ENCODE measurements at regions not wholly inside any gene's neighbourhood (a gene's known extent, or its start where the extent isn't known, plus 50 kb on each side); places are given as distances from the start of the nearest gene placed in this dataset.

GRCh38 chr5:8457187-8458037 is 588.5 kb downstream of the MTRR start:
- DNase-seq (ENCODE audit: low read depth in 1 of 2, low spot score in 1 of 2), result peak; percentile 57 to 72

DNA sequence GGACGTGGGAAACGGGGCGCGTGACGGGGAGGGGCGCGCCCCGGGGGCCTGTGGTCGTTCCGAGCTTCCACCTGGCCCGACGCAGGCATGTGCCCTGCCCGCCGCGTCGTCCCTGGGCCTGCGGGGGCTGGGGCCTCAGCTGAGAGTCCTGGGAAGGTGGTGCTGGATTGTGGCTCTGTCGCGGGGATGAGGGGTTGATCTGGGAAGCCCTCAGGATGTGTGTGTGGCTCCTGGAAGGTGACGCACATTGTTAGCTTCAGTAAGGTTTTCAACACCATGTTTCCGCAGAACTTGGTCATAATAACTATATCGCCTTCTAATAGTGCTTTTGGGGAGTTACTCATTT is 589.1 kb downstream of the MTRR start:
- DNase-seq (ENCODE audit: low read depth in 1 of 2, low spot score in 1 of 2), result no peak

DNA sequence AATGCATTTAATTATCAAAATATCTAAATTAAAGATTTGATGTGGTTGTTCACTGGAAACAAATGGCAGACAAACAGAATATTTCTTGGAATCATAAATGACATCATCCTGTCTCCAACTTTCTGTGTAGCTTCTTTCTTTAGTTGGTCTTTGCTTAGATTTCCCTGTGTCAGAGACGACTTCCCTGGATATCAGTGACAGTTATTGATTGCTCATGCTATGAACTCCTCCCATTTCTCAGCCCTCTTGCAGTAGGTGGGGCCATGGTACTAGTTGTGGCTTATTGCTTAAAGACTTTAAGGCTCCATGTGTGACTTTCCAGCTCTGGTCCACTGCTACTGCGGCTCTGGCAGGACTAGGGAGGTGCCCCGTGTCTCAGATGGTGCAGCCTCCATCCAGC is 592.6 kb downstream of the MTRR start:
- DNase-seq (ENCODE audit: low read depth in 1 of 2, low spot score in 1 of 2), result no peak

GRCh38 chr5:8462565-8462964 is 593.6 kb downstream of the MTRR start:
- DNase-seq (ENCODE audit: low read depth in 1 of 2, low spot score in 1 of 2), result no peak

- no peak for DNase-seq (ENCODE audit: low read depth in 1 of 2, low spot score in 1 of 2)
These were observed 601.5 kb downstream of the MTRR start for GRCh38 chr5:8470489-8470888.

DNA sequence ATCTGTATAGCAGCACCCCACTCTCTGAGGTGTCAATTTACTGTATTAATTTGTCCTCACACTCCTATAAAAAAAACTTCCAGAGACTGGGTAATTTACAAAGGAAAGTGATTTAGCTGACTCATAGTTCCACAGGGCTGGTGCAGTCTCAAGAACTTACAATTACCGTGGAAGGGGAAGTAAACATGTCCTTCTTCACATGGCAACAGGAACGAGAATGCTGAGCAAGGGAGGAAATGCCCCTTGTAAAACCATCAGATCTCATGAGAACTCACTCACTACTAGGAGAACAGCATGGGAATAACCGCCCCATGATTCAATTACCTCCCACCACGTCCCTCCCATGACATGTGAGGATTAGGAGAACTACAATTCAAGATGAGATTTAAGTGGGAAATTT is 602.6 kb downstream of the MTRR start:
- DNase-seq (ENCODE audit: low read depth in 1 of 2, low spot score in 1 of 2), result no peak

DNA sequence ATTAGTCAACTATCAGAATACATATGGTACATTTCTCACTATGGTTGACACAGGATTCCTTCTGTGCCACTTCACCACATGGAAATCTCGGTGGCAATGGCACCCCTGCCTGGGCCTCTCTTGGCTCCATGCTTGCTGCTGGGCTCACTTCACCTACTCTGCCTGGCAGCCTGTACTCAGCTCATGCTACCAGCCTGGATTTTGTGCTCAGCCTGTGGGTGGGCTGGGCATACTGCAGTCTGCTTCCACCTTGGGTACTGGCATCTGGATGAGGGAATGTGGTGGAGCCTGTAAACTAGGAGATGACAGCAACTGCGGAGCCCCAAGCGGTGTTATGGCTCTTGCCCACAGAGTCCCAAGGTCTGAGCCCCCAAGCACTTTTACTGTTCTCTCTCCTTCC is 604.1 kb downstream of the MTRR start:
- no peak for DNase-seq (ENCODE audit: low read depth in 1 of 2, low spot score in 1 of 2)

DNA sequence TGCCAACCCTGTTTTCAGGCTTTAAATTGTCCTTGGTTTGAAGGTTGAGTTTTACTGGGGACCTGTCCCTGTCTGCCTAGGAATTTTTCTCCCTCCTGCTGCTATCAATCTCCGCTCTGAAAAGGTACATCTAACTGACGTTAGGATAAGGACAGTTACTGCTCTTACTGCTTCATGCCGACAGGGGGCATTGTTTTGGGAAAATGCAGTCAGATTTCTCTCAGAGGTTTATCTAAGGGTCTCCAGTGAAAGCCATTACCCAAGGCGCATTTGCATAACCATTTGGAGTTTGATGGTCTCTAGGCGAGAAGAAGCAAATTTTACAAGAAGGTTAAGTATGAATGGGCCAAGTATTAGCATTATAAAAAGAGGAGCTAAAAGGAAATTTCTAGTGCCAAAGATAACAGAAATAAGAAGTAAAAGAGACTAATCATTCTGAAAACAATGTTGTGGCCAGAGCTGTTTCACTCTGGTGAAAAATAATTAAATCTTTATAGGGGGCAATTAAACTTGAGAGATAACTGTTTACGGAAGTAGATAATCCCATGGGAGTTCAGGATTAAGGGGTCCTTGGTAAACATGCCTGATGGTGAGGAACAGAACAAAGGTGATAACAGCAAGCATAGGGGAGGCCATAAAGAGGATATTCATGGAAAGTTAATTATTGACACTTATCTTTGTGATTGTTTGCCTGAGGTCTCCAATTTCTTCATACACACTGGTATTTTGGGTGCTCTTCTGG is 605.0 kb downstream of the MTRR start:
- DNase-seq (ENCODE audit: low read depth in 1 of 2, low spot score in 1 of 2), result no peak

DNA sequence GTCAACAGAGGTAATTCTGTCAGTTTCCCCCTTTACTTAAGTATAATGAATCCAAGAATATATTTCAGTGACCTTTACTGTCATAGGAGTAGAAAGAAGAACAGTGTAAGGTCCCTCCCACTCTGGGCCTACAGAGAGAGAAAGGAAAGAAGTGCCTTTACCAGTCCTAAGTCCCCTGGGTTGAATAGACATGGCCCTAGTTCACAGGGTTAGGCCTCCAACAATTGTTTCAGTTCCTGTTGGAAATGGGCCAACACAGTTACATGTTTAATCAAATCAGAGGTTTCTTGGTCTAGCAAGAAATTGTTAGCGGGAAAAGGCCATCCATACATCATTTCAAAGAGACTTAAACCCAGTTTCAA is 605.6 kb downstream of the MTRR start:
- no peak for DNase-seq (ENCODE audit: low read depth in 1 of 2, low spot score in 1 of 2)

GRCh38 chr5:8478326-8478725 is 609.4 kb downstream of the MTRR start:
- DNase-seq (ENCODE audit: low read depth in 1 of 2, low spot score in 1 of 2), result no peak

- no peak for DNase-seq (ENCODE audit: low read depth in 1 of 2, low spot score in 1 of 2)
These were observed 612.1 kb downstream of the MTRR start for GRCh38 chr5:8481007-8481406.

DNA sequence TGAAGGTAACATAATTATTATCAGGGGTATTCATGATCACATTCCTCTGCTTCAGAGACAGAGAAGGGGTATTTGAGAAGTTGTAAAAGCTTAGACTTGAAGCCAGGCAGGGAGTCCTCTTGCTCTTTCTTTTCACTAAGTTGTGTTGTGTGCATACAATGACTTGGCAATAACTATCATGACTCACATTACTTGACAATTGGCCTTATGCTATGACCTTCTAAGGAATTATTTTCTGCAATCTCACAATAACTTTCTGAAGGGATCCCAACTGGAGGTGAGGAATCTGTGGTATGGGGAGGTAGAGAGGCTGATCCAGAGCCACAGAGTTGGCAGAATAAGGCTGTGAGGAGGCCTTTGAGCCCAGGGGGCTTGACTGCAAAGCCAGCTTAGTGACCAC is 622.3 kb downstream of the MTRR start:
- no peak for DNase-seq (ENCODE audit: low read depth in 1 of 2, low spot score in 1 of 2)

GRCh38 chr5:8493176-8493575 is 624.2 kb downstream of the MTRR start:
- no peak for DNase-seq (ENCODE audit: low read depth in 1 of 2, low spot score in 1 of 2)

DNA sequence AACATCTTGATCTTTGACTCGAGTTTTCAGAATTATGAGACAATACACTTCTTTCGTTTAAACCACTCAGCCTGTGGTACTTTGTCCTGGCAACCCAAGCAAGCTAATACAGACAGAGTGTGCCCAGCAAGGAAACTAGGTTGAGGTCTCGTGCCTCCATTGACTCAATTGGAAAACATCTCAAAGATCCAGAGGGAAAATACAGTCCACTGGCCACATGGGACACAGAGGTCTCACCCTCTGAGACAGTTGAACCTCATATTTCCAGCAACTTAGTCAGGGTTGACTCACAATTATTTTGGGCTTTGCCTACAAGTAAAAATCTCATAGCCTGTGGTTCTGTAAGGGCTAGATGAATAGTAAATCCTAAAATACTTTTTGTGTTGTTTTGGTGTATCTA is 631.5 kb downstream of the MTRR start:
- no peak for DNase-seq (ENCODE audit: low read depth in 1 of 2, low spot score in 1 of 2)

DNA sequence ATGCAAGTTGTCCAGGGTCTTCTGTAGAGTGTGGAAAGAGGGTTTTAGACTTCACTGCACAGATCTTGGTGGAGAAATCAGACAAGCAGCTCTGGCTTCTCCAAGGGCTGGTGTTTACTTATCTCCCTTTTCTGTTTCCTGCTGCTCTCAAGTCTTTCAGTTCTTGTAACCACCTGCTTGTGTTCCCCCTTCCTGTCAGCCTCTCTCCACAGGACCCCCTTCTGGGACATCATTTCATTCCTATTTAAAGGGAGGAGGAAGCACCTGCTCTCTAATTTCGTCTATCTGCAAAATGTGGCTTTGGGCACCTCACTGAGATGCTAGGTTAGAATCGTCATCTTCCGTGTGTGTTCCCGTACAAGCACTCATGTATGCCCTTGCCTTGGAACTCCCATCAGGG is 636.2 kb downstream of the MTRR start:
- DNase-seq (ENCODE audit: low read depth in 1 of 2, low spot score in 1 of 2), result no peak

DNA sequence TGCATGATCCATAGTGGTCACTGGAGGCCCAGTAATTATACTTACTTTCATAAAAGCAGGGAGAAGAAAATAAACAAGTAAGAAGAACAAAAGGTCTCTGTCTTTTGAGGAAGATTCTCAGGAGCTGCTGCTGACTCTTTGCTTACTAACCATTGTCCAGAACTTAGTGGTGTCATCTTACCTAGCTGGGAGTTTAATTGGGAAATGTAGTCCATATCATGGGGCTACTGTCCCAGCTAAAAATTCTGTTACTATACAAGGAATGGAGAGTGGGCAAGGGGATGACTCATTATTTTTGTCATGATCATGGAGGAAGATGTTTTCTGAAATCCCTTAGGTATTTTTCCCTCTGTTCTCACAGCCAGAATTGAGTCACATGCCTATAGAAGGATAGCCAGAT is 639.3 kb downstream of the MTRR start:
- DNase-seq (ENCODE audit: low read depth in 1 of 2, low spot score in 1 of 2), result no peak

- no peak for DNase-seq (ENCODE audit: low read depth in 1 of 2, low spot score in 1 of 2)
These were observed 647.4 kb downstream of the MTRR start for GRCh38 chr5:8516356-8516755.

- no peak for DNase-seq (ENCODE audit: low read depth in 1 of 2, low spot score in 1 of 2)
These were observed 648.5 kb downstream of the MTRR start for GRCh38 chr5:8517456-8517855.

DNA sequence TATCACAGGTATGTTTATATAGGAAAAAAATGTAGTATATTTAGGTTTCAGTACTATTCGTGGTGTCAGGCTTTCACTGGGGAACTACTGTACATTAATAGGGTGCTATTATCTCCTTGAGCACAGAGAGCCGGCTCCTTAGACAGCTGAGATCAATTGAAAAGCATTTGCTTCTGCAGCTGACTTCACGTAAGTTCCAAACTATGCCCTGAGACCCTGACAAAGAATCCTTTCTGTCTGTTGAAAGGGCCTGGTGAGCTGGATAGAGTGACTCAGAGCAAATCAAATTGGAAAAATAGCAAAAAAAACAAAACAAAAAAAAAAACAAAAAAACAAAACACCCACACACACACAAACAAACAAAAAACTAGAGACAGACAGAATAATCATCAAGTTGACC is 652.0 kb downstream of the MTRR start:
- DNase-seq (ENCODE audit: low read depth in 1 of 2, low spot score in 1 of 2), result no peak

GRCh38 chr5:8521991-8522390 is 653.0 kb downstream of the MTRR start:
- DNase-seq (ENCODE audit: low read depth in 1 of 2, low spot score in 1 of 2), result no peak

GRCh38 chr5:8522646-8523045 is 653.7 kb downstream of the MTRR start:
- DNase-seq (ENCODE audit: low read depth in 1 of 2, low spot score in 1 of 2), result no peak

DNA sequence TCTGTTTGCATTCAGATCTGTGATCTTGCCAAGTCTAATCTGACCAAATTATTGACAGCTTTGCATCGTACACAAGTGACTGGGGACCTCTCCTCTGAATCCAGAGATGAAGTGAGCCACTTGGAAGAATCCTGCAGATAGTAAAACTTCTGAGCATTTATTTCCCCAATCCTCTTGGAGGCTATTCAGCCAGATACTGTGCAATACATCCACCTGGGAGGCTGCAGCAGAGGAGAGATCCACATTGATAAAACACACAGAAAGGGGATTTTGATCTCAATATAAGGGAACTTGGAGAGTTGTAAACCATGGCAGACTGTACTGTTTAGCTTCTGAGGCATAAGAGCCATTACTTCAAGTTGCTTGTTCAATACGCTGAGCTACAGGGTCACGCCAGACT is 654.6 kb downstream of the MTRR start:
- DNase-seq (ENCODE audit: low read depth in 1 of 2, low spot score in 1 of 2), result no peak

DNA sequence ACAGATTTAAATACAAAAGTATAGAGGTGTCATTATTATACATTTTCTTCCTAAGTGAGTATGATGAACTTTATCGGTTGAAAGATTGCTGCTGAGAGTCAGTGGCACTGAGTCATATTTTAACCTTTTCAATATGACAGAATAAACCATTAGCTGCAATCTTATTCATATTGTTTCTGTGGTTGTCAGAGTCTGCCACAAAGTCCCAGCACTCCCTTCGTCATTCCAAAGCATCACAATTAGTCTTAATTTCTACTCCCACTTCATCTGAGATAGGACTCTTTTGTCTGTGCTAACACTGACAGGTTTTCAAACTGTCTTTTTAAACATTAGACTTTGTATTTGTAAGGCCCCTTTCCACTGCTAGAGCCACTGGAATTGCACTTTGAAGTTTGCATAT is 656.9 kb downstream of the MTRR start:
- DNase-seq (ENCODE audit: low read depth in 1 of 2, low spot score in 1 of 2), result no peak
